Bronchial epithelial cell (primary cell): ENCODE measurements at regions not wholly inside any gene's neighbourhood (a gene's known extent, or its start where the extent isn't known, plus 50 kb on each side); places are given as distances from the start of the nearest gene placed in this dataset.
A peak's percentile ranks its signal among the peaks of the same experiment; 100 is the strongest.

ENCODE experiments used
- DNase-seq: peaks from one replicate; pipeline ENCODE4 v3.0.0-alpha.2; 2010; ENCODE audit warnings: low read depth
- FAIRE-seq: peaks from 2 replicates; lab custom pipeline; 2011; peaks lifted over from hg19 to GRCh38; lab: Jason Lieb, UNC
- H3K27me3 ChIP-seq: 2 replicates; pipeline ENCODE4 v1.5.1; 2011; ENCODE audit warnings: low read length; ENCODE audit not compliant: control insufficient read depth, insufficient read depth
- H3K36me3 ChIP-seq: 2 replicates; pipeline ENCODE4 v1.5.1; 2011; ENCODE audit warnings: low read length; ENCODE audit not compliant: control insufficient read depth, insufficient read depth
- H3K4me3 ChIP-seq: 2 replicates; pipeline ENCODE4 v1.5.1; 2011; ENCODE audit warnings: mild to moderate bottlenecking, low read depth, low read length, control low read depth
- TF ChIP-seq, protein P1 (sequence below): IDR thresholded peaks from 2 replicates; pipeline ENCODE4 v1.5.1; 2011; ENCODE audit warnings: mild to moderate bottlenecking, moderate library complexity, low read length, control low read depth, inconsistent platforms; ENCODE audit not compliant: insufficient read depth, severe bottlenecking

DNA sequence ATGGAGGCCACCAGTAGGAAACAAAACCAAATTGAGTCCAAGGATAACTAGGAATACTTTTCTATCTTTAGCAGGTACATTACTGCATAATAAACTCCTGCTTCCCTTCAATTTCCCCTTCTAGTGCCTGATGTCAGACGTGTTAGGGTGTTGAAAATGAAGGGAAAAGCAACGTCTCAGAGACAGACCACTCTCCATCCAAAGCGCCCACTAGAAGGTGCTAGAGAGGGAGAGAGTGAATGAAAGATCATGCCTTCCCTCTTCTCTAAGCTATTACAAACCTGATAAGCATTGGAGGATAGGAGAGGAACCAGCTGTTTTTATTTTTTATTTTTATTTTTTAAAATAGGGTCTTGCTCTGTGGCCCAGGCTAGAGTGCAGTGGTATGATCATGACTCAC lies 64.1 kb downstream of the ZNF641 start:
- no peaks in the 10 kb centered on the region for H3K36me3 ChIP-seq
- FAIRE-seq (no peak), DNase-seq (no peak)
- H3K27me3 ChIP-seq, result no peaks in the 10 kb centered on the region
- no peak overlapping the region for H3K4me3 ChIP-seq
- TF ChIP-seq, protein P1, sequence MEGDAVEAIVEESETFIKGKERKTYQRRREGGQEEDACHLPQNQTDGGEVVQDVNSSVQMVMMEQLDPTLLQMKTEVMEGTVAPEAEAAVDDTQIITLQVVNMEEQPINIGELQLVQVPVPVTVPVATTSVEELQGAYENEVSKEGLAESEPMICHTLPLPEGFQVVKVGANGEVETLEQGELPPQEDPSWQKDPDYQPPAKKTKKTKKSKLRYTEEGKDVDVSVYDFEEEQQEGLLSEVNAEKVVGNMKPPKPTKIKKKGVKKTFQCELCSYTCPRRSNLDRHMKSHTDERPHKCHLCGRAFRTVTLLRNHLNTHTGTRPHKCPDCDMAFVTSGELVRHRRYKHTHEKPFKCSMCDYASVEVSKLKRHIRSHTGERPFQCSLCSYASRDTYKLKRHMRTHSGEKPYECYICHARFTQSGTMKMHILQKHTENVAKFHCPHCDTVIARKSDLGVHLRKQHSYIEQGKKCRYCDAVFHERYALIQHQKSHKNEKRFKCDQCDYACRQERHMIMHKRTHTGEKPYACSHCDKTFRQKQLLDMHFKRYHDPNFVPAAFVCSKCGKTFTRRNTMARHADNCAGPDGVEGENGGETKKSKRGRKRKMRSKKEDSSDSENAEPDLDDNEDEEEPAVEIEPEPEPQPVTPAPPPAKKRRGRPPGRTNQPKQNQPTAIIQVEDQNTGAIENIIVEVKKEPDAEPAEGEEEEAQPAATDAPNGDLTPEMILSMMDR, result peak; percentile 29

DNA sequence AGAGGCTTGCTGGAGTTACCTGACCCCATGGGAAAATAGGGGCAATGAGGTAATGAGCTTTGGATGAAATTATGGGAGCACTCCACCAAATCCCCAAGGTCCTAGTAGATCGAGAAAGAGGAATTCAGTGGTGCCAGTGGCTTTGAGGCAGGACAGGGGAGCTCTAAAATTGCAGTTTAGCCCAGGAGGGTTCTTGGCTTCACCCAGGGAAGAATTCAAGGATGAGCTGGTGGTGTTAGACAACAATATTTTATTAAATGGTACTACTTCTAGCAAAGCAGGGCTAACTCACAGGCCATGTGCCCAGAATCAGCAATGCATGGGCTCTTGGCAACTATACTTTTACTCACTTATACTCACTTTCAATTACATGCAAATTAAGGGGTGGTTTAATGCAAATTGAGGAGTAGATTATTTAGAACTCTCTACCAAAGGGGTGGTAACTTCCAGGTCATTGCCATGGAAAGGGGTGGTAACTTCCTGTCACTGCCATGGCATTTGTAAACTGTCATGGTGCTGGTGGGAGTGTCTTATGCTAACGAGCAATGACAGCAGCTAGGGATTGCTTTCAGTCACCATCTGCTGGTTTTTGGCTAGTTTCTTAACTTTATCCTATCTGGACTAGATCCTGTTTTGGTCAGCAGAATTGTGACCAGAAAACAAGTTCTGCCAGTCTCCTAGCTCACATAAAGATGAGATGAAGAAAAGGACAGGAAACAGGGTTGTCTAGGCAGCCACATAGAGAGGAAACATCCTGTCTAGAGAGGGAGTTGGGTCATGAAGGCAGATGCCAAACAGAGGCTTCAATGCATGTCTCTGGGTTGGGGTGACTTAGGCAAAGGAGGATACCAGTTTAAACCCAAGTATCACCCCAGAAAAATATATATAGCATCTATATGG lies 64.7 kb downstream of the ZNF641 start:
- TF ChIP-seq, protein P1, result no peak
- H3K36me3 ChIP-seq, result no peaks in the 10 kb centered on the region
- FAIRE-seq (peak; percentile 50), DNase-seq (no peak)
- H3K27me3 ChIP-seq, result no peaks in the 10 kb centered on the region
- no peak overlapping the region for H3K4me3 ChIP-seq

DNA sequence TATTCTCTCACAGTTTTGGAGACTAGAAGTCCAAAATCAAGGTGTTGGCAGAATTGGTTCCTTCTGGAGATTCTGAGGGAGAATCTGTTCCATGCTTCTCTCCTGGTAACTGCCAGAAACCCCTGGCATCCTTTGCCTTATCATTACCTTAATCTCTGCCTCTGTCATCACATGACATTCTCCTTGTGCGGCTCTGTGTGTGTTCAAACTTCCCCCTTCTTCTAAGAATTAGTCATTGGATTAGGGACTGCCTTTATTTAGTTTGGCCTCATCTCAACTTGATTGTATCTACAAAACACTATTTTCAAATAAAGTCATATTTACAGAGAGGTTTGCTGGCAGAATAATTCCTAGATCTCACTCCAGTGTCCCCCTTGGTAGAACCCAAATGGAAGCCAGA lies 68.9 kb downstream of the ZNF641 start:
- peak; percentile 27 for DNase-seq
- TF ChIP-seq, protein P1, result no peak
- FAIRE-seq, result peak; percentile 23
- no peaks in the 10 kb centered on the region for H3K27me3 ChIP-seq
- no peak overlapping the region for H3K4me3 ChIP-seq
- H3K36me3 ChIP-seq, result no peaks in the 10 kb centered on the region

DNA sequence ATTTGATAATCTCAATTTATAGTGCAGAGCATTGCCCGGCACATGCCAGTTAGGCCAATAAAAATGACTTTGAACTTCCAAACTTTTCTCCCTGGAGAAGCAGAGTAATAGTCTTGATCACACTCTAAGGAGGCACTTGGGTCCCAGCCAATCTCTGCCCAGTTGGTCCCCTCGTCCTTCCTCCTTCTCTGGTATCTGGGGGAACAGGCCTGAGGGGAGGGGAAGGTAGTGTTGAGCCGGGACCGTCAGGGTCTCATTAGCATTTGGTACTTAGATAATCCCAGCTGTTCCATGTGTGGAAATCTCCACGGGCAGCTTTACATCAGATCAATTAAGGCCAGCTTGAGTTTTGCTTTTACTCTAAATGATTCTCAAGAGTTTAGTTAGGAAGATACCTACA lies 70.1 kb downstream of the ZNF641 start:
- no peaks in the 10 kb centered on the region for H3K36me3 ChIP-seq
- TF ChIP-seq, protein P1, result no peak
- no peak overlapping the region for H3K4me3 ChIP-seq
- peak; percentile 62 for FAIRE-seq
- no peak for DNase-seq
- H3K27me3 ChIP-seq, result no peaks in the 10 kb centered on the region

DNA sequence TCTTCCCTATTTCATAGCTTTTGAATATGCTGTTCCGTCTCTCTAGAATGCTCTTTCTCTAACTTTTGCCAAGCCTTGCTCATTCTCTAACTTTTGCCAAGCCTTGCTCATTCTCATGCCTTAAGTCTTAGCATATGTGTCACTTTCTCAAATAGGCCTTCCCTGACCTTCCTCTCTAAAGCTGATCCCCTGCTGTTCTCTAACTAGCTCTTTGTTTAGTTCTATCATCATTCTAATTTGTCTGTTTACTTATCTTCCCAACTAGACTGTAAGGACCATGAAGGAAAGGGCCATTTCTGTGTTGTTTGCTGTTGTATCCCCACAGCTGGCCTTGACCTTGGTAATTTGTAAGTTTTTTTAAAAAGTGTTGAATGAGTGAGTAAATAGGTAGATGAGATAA lies 71.1 kb downstream of the ZNF641 start:
- Histone ChIP-seq H3K27me3 (no peaks in the 10 kb centered on the region), H3K4me3 (no peak overlapping the region), H3K36me3 (no peaks in the 10 kb centered on the region)
- FAIRE-seq, result no peak
- no peak for DNase-seq
- TF ChIP-seq, protein P1, result no peak
